ENCODE measurements at regions not wholly inside any gene's neighbourhood (a gene's known extent, or its start where the extent isn't known, plus 50 kb on each side); places are given as distances from the start of the nearest gene placed in this dataset.

GRCh38 chr3:42035816-42036482 lies 55.2 kb upstream of the TRAK1 start:
- Mint-ChIP-seq H3K4me1 (peaks cover 30% of the 10 kb centered on the region), H3K36me3 (ENCODE audit: low read depth) (peaks cover 12% of the 10 kb centered on the region; the same call in 1 of the 3 replicates), H3K9me3 (no peaks in the 10 kb centered on the region), H3K27ac (peak overlapping the region; percentile 75), H3K4me3 (no peak overlapping the region), H3K27me3 (ENCODE audit: insufficient read depth, low read depth, poor library complexity) (peaks cover 5% of the 10 kb centered on the region)
- H3K9me2 ChIP-seq (ENCODE audit: insufficient read depth), result no peaks in the 10 kb centered on the region
- H3K79me2 ChIP-seq (replicated peaks; ENCODE audit: insufficient read depth), result peaks cover 60% of the 10 kb centered on the region
- no peaks in the 10 kb centered on the region for H4K20me1 ChIP-seq (replicated peaks; ENCODE audit: insufficient read depth)
- H3K27me3 ChIP-seq (ENCODE audit: insufficient read depth), result no peaks in the 10 kb centered on the region
- H3K4me1 ChIP-seq (ENCODE audit: insufficient read depth), result peaks cover 18% of the 10 kb centered on the region
- H3K4me3 ChIP-seq, result no peak overlapping the region
- no peaks in the 10 kb centered on the region for H3K36me3 ChIP-seq (ENCODE audit: insufficient read depth)
- H3K4me2 ChIP-seq, result no peak overlapping the region
- peak overlapping the region; percentile 63; the same call in 1 of the 2 replicates for H3K27ac ChIP-seq (ENCODE audit: low read depth)
- H2AFZ ChIP-seq, result no peak overlapping the region
- no peak for ATAC-seq
- no peaks in the 10 kb centered on the region for H3F3A ChIP-seq (replicated peaks; ENCODE audit: low read depth)
- DNase-seq (ENCODE audit: low spot score), result no peak
- TF ChIP-seq ETS1 (IDR thresholded peaks at IDR 0.05) (no peak), ZNF331 (CRISPR knock-in tag; IDR thresholded peaks at IDR 0.05; ENCODE audit: low read depth) (no peak), EZH2 (IDR thresholded peaks at IDR 0.05; ENCODE audit: low read depth, unreplicated experiment) (no peak), REST (IDR thresholded peaks at IDR 0.05; ENCODE audit: unreplicated experiment) (no peak), POLR2AphosphoS5 (IDR thresholded peaks at IDR 0.05; ENCODE audit: low read depth) (no peak), CREB1 (CRISPR knock-in tag; IDR thresholded peaks at IDR 0.05; ENCODE audit: low read depth) (no peak), NANOG (IDR thresholded peaks at IDR 0.05; ENCODE audit: borderline replicate concordance) (no peak), JUNB (IDR thresholded peaks at IDR 0.05; ENCODE audit: unreplicated experiment) (no peak), EZH2phosphoT487 (IDR thresholded peaks at IDR 0.05; ENCODE audit: unreplicated experiment) (no peak)

- peaks cover 12% of the 10 kb centered on the region; the same call in 1 of the 3 replicates for H3K36me3 Mint-ChIP-seq (ENCODE audit: low read depth)
- peaks cover 50% of the 10 kb centered on the region for H3K79me2 ChIP-seq (replicated peaks; ENCODE audit: insufficient read depth)
- H2AFZ ChIP-seq, result no peak overlapping the region
- no peaks in the 10 kb centered on the region for H3K27me3 ChIP-seq (ENCODE audit: insufficient read depth)
- peaks cover 18% of the 10 kb centered on the region for H3K4me1 ChIP-seq (ENCODE audit: insufficient read depth)
- H3F3A ChIP-seq (replicated peaks; ENCODE audit: low read depth), result no peaks in the 10 kb centered on the region
- H3K4me3 ChIP-seq, result no peak overlapping the region
- no peaks in the 10 kb centered on the region for H3K9me3 Mint-ChIP-seq
- H3K4me2 ChIP-seq, result no peak overlapping the region
- H3K9me2 ChIP-seq (ENCODE audit: insufficient read depth), result no peaks in the 10 kb centered on the region
- ATAC-seq, result no peak
- no peak overlapping the region for H3K4me3 Mint-ChIP-seq
- no peak for DNase-seq (ENCODE audit: low spot score)
- H3K27ac Mint-ChIP-seq, result peak overlapping the region; percentile 2; the same call in 1 of the 2 replicates
- H3K36me3 ChIP-seq (ENCODE audit: insufficient read depth), result no peaks in the 10 kb centered on the region
- no peak overlapping the region for H3K27ac ChIP-seq (ENCODE audit: low read depth)
- peaks cover 5% of the 10 kb centered on the region for H3K27me3 Mint-ChIP-seq (ENCODE audit: insufficient read depth, low read depth, poor library complexity)
- no peaks in the 10 kb centered on the region for H4K20me1 ChIP-seq (replicated peaks; ENCODE audit: insufficient read depth)
- H3K4me1 Mint-ChIP-seq, result peaks cover 30% of the 10 kb centered on the region
- no peak for TF ChIP-seq EZH2 (IDR thresholded peaks at IDR 0.05; ENCODE audit: low read depth, unreplicated experiment)
- TF ChIP-seq NANOG (IDR thresholded peaks at IDR 0.05; ENCODE audit: borderline replicate concordance), result no peak
- no peak for TF ChIP-seq ETS1 (IDR thresholded peaks at IDR 0.05)
- no peak for TF ChIP-seq CTCF (conservative IDR thresholded peaks at IDR 0.05; ENCODE audit: low read depth in 2 of 2)
- TF ChIP-seq EZH2phosphoT487 (IDR thresholded peaks at IDR 0.05; ENCODE audit: unreplicated experiment), result no peak
- TF ChIP-seq JUNB (IDR thresholded peaks at IDR 0.05; ENCODE audit: unreplicated experiment), result no peak
These were observed 56.1 kb upstream of the TRAK1 start for GRCh38 chr3:42035007-42035406.
